SK-N-SH (cell line): ENCODE measurements at regions not wholly inside any gene's neighbourhood (a gene's known extent, or its start where the extent isn't known, plus 50 kb on each side); places are given as distances from the start of the nearest gene placed in this dataset.

Experiments
- CTCF ChIA-PET: fragments of 300-600, 350-600 bp; formaldehyde crosslinking; extraction: SDS; loops from one replicate; lab custom pipeline; 2021; lab: Yijun Ruan, JAX
- POLR2A ChIA-PET: fragments of 350-600 bp; sonication (Branson Sonifier 250); formaldehyde crosslinking; extraction: SDS; loops from one replicate; lab custom pipeline; 2020; ENCODE audit warnings: antibody characterized with exemption, inconsistent platforms; lab: Yijun Ruan, JAX
- DNase-seq: peaks from one replicate; pipeline ENCODE4 v3.0.0; 2012
- H2AFZ ChIP-seq: fragments of 200-600 bp; sonication (generic); 2 replicates; pipeline ENCODE4 v1.8.1; 2016; ENCODE audit warnings: antibody characterized with exemption, mild to moderate bottlenecking, low read depth
- H3F3A ChIP-seq: fragments of 200-600 bp; sonication (generic); replicated peaks from 2 replicates; pipeline ENCODE3; 2016; ENCODE audit warnings: antibody characterized with exemption, mild to moderate bottlenecking; ENCODE audit not compliant: insufficient read depth
- H3K27ac ChIP-seq, 2 experiments: fragments of 200-500 bp in 1 of 2; fragments of 200-600 bp in 1 of 2; sonication (Bioruptor generic) in 1 of 2; sonication (generic), shearing (Covaris generic) in 1 of 2; 2 replicates each; pipeline versions ENCODE4 v1.5.1 to v1.6.1; 2014 to 2016; ENCODE audit warnings: low read depth in 2 of 2, inconsistent platforms in 1 of 2, low read length in 1 of 2, mild to moderate bottlenecking in 1 of 2, mixed read lengths in 1 of 2
- H3K27me3 ChIP-seq: fragments of 200-600 bp; sonication (generic), shearing (Covaris generic); 2 replicates; pipeline ENCODE4 v1.6.1; 2016; ENCODE audit warnings: mixed run types; ENCODE audit not compliant: insufficient read depth
- H3K36me3 ChIP-seq, 2 experiments: fragments of 200-500 bp in 1 of 2; fragments of 200-600 bp in 1 of 2; sonication (Bioruptor generic) in 1 of 2; sonication (generic) in 1 of 2; replicated peaks in 1 of 2; 2 replicates each; pipeline versions ENCODE3 to v1.5.1; 2014 to 2016; ENCODE audit warnings: low read length in 1 of 2, mild to moderate bottlenecking in 1 of 2; ENCODE audit not compliant: insufficient read depth in 2 of 2, control insufficient read depth in 1 of 2
- H3K4me1 ChIP-seq, 2 experiments: fragments of 200-500 bp in 1 of 2; fragments of 200-600 bp in 1 of 2; sonication (Bioruptor generic) in 1 of 2; sonication (generic), shearing (Covaris generic) in 1 of 2; 2 replicates each; pipeline versions ENCODE4 v1.5.1 to v1.6.1; 2014 to 2016; ENCODE audit warnings: low read depth in 1 of 2, low read length in 1 of 2, mixed run types in 1 of 2; ENCODE audit not compliant: insufficient read depth in 2 of 2, control insufficient read depth in 1 of 2
- H3K4me2 ChIP-seq: fragments of 200-600 bp; sonication (generic), shearing (Covaris generic); 2 replicates; pipeline ENCODE4 v1.6.1; 2017; ENCODE audit warnings: mixed run types
- H3K4me3 ChIP-seq, 2 experiments: fragments of 200-500 bp in 1 of 2; fragments of 200-600 bp in 1 of 2; sonication (Bioruptor generic) in 1 of 2; sonication (generic), shearing (Covaris generic) in 1 of 2; 2 replicates each; pipeline versions ENCODE4 v1.5.1 to v1.8.1; 2014 to 2016; ENCODE audit warnings: low read depth in 2 of 2, inconsistent platforms in 1 of 2, low read length in 1 of 2, mild to moderate bottlenecking in 1 of 2, mixed read lengths in 1 of 2, moderate library complexity in 1 of 2
- H3K79me2 ChIP-seq: fragments of 200-600 bp; sonication (generic); 2 replicates; pipeline ENCODE4 v1.8.1; 2017; ENCODE audit warnings: mild to moderate bottlenecking; ENCODE audit not compliant: insufficient read depth
- H3K9ac ChIP-seq: fragments of 200-600 bp; sonication (generic); 2 replicates; pipeline ENCODE4 v1.6.1; 2017; ENCODE audit warnings: mixed run types
- H3K9me2 ChIP-seq: fragments of 200-600 bp; sonication (generic); 2 replicates; pipeline ENCODE4 v1.6.1; 2017; ENCODE audit warnings: mixed run types
- H3K9me3 ChIP-seq: fragments of 200-600 bp; sonication (generic); 2 replicates; pipeline ENCODE4 v1.6.1; 2017; ENCODE audit warnings: mixed run types, mild to moderate bottlenecking, moderate library complexity
- H4K20me1 ChIP-seq: fragments of 200-600 bp; sonication (generic); 2 replicates; pipeline ENCODE4 v1.6.1; 2017; ENCODE audit warnings: mild to moderate bottlenecking, mixed run types; ENCODE audit not compliant: insufficient read depth
- ELF1 ChIP-seq: IDR thresholded peaks from 2 replicates; pipeline ENCODE4 v1.4.0; 2012
- EP300 ChIP-seq, 2 experiments: IDR thresholded peaks; 2 replicates each; pipeline versions ENCODE4 v1.4.0 to v1.6.1; 2012; ENCODE audit warnings: borderline replicate concordance in 1 of 2, low read depth in 1 of 2, low read length in 1 of 2
- GATA2 ChIP-seq: sonication (generic); formaldehyde crosslinking; IDR thresholded peaks from 2 replicates; pipeline ENCODE4 v1.5.0; 2020; ENCODE audit warnings: mild to moderate bottlenecking, missing genetic modification reagents
- JUND ChIP-seq: IDR thresholded peaks from 2 replicates; pipeline ENCODE4 v1.4.0; 2012
- MAX ChIP-seq: IDR thresholded peaks from 2 replicates; pipeline ENCODE4 v1.4.0; 2012; ENCODE audit warnings: low read depth
- MEF2A ChIP-seq: IDR thresholded peaks from 2 replicates; pipeline ENCODE4 v1.4.0; 2012; ENCODE audit warnings: low read depth, borderline replicate concordance
- MXI1 ChIP-seq: IDR thresholded peaks from 2 replicates; pipeline ENCODE4 v1.6.1; 2012; ENCODE audit warnings: mild to moderate bottlenecking, low read depth, low read length, improper control_type of control experiment
- NFIC ChIP-seq: IDR thresholded peaks from 2 replicates; pipeline ENCODE4 v1.4.0; 2012; ENCODE audit warnings: borderline replicate concordance
- PBX3 ChIP-seq: IDR thresholded peaks from 2 replicates; pipeline ENCODE4; 2012
- POLR2AphosphoS5 ChIP-seq: IDR thresholded peaks from 2 replicates; pipeline ENCODE4 v1.6.1; 2012; ENCODE audit warnings: low read depth, low read length
- RCOR1 ChIP-seq: fragments of 150-350 bp; IDR thresholded peaks from 2 replicates; pipeline ENCODE4 v1.6.1; 2017; ENCODE audit warnings: antibody characterized with exemption, low read length
- SMC3 ChIP-seq: IDR thresholded peaks from 2 replicates; pipeline ENCODE4 v1.6.1; 2012; ENCODE audit warnings: low read depth, low read length, improper control_type of control experiment
- TAF1 ChIP-seq: IDR thresholded peaks from 2 replicates; pipeline ENCODE4 v1.6.1; 2012; ENCODE audit warnings: low read depth, mild to moderate bottlenecking, low read length, moderate library complexity, borderline replicate concordance
- USF1 ChIP-seq: IDR thresholded peaks from 2 replicates; pipeline ENCODE4 v1.4.0; 2012; ENCODE audit warnings: low read depth, borderline replicate concordance
- ZBTB33 ChIP-seq: IDR thresholded peaks from 2 replicates; pipeline ENCODE4 v1.4.0; 2012; ENCODE audit warnings: low read depth, borderline replicate concordance
- WGBS: methylation state at CpG from one replicate; pipeline ENCODE4 v1.1.6; 2017; ENCODE audit warnings: low lambda C conversion rate; 5-methylcytosine and 5-hydroxymethylcytosine counted together

GRCh38 chr13:44044547-44045179 is 165.0 kb downstream of the LACC1 start:
- no peak for TF ChIP-seq PBX3
- no peak for TF ChIP-seq MXI1
- TF ChIP-seq JUND = no peak
- no peak for TF ChIP-seq SMC3
- TF ChIP-seq POLR2AphosphoS5 = no peak
- no peaks in the 10 kb centered on the region for H3F3A ChIP-seq
- H4K20me1 ChIP-seq = no peaks in the 10 kb centered on the region
- H3K9me3 ChIP-seq = no peaks in the 10 kb centered on the region
- whole genome bisulfite sequencing = 88% methylated on average over 6 of the region's 6 CpGs
- H3K36me3 ChIP-seq = no peaks in the 10 kb centered on the region
- H2AFZ ChIP-seq = no peak overlapping the region
- H3K79me2 ChIP-seq = no peaks in the 10 kb centered on the region
- peaks cover 0 to 6% of the 10 kb centered on the region in 2 experiments; a peak in 2 of 4 replicates for H3K4me1 ChIP-seq
- no peak for DNase-seq
- ChIA-PET POLR2A (interaction anchor here (0.6 kb wide), 1 partner anchor 10 kb away, joined by 3 read pairs; no protein-coding TSS in a partner anchor), CTCF (interaction anchor here (0.7 to 1.9 kb wide), 6 partner anchors 18 to 426 kb away, joined by 3 to 7 read pairs (median 3); no protein-coding TSS in a partner anchor)
- no peak overlapping the region for H3K9ac ChIP-seq
- no peaks in the 10 kb centered on the region for H3K27me3 ChIP-seq
- H3K9me2 ChIP-seq = no peaks in the 10 kb centered on the region
- no peak overlapping the region for H3K27ac ChIP-seq
- H3K4me3 ChIP-seq = no peak overlapping the region
- H3K4me2 ChIP-seq = no peak overlapping the region

GRCh38 chr13:44045180-44045562 is 165.5 kb downstream of the LACC1 start:
- no peaks in the 10 kb centered on the region for H3K9me3 ChIP-seq
- 76% methylated on average over 3 of the region's 3 CpGs for WGBS
- H3K36me3 ChIP-seq = no peaks in the 10 kb centered on the region
- no peak overlapping the region for H2AFZ ChIP-seq
- ChIA-PET POLR2A (no interaction called here), CTCF (interaction anchor here (1.1 to 1.9 kb wide), 4 partner anchors 19 to 425 kb away, joined by 3 to 7 read pairs (median 4); no protein-coding TSS in a partner anchor)
- no peak overlapping the region for H3K4me2 ChIP-seq
- H3K79me2 ChIP-seq = no peaks in the 10 kb centered on the region
- H3K27me3 ChIP-seq = no peaks in the 10 kb centered on the region
- H3K9ac ChIP-seq = no peak overlapping the region
- peaks cover 0 to 6% of the 10 kb centered on the region in 2 experiments; a peak in 2 of 4 replicates for H3K4me1 ChIP-seq
- H3K4me3 ChIP-seq = no peak overlapping the region
- H3K9me2 ChIP-seq = no peaks in the 10 kb centered on the region
- no peaks in the 10 kb centered on the region for H3F3A ChIP-seq
- peak; percentile 14 for DNase-seq
- H4K20me1 ChIP-seq = no peaks in the 10 kb centered on the region
- H3K27ac ChIP-seq = no peak overlapping the region
- TF ChIP-seq POLR2AphosphoS5 (no peak), MAX (no peak), EP300 (IDR thresholded peaks at IDR 0.05; ENCODE audit: borderline replicate concordance in 1 of 2, low read depth in 1 of 2, low read length in 1 of 2) (no peak), USF1 (no peak), ZBTB33 (no peak), MXI1 (no peak), TAF1 (no peak), JUND (no peak), NFIC (no peak), ELF1 (no peak), RCOR1 (no peak), GATA2 (CRISPR knock-in tag) (no peak), MEF2A (no peak)
